Type B pancreatic cell (in vitro differentiated cells): ENCODE measurements at regions not wholly inside any gene's neighbourhood (a gene's known extent, or its start where the extent isn't known, plus 50 kb on each side); places are given as distances from the start of the nearest gene placed in this dataset.

Experiments
- DNase-seq: peaks from one replicate; pipeline ENCODE4 v3.0.0; 2021; ENCODE audit warnings: mixed read lengths; ENCODE audit not compliant: unreplicated experiment; ENCODE audit errors: extremely low spot score
- H3K27ac Mint-ChIP-seq: 2 replicates; pipeline ENCODE4 v1.8.0; 2021; ENCODE audit warnings: mild to moderate bottlenecking, mixed read lengths
- H3K27me3 Mint-ChIP-seq: 2 replicates; pipeline ENCODE4 v1.8.0; 2021; ENCODE audit warnings: mixed read lengths
- H3K36me3 Mint-ChIP-seq: 2 replicates; pipeline ENCODE4 v1.8.0; 2021; ENCODE audit warnings: mixed read lengths
- H3K4me1 Mint-ChIP-seq: one replicate; pipeline ENCODE4 v1.8.0; 2021; ENCODE audit warnings: mixed read lengths; ENCODE audit not compliant: unreplicated experiment
- H3K4me3 Mint-ChIP-seq: 2 replicates; pipeline ENCODE4 v1.8.0; 2021; ENCODE audit warnings: mild to moderate bottlenecking, mixed read lengths
- H3K9me3 Mint-ChIP-seq: 2 replicates; pipeline ENCODE4 v1.8.0; 2021; ENCODE audit warnings: mixed read lengths
- CTCF ChIP-seq: fragments of 200-600 bp; sonication (generic); conservative IDR thresholded peaks from 2 replicates; pipeline ENCODE4 v1.5.0; 2021; ENCODE audit warnings: antibody characterized with exemption, mild to moderate bottlenecking

- Mint-ChIP-seq H3K36me3 (no peaks in the 10 kb centered on the region), H3K27ac (no peak overlapping the region), H3K9me3 (peaks cover 7% of the 10 kb centered on the region), H3K4me3 (no peak overlapping the region), H3K27me3 (no peaks in the 10 kb centered on the region), H3K4me1 (peaks cover 4% of the 10 kb centered on the region)
- no peak for TF ChIP-seq CTCF
- DNase-seq, result no peak
Observed at GRCh38 chr13:72186730-72187422, 319.9 kb upstream of the DACH1 start.

GRCh38 chr13:72185776-72186175 lies 318.8 kb upstream of the DACH1 start:
- no peak for DNase-seq
- TF ChIP-seq CTCF, result no peak
- H3K27ac Mint-ChIP-seq, result no peak overlapping the region
- H3K4me1 Mint-ChIP-seq, result peaks cover 4% of the 10 kb centered on the region
- no peaks in the 10 kb centered on the region for H3K27me3 Mint-ChIP-seq
- peaks cover 7% of the 10 kb centered on the region for H3K9me3 Mint-ChIP-seq
- H3K36me3 Mint-ChIP-seq, result no peaks in the 10 kb centered on the region
- no peak overlapping the region for H3K4me3 Mint-ChIP-seq

GRCh38 chr13:72181661-72182060 lies 314.7 kb upstream of the DACH1 start:
- no peak overlapping the region for H3K4me3 Mint-ChIP-seq
- no peak overlapping the region for H3K27ac Mint-ChIP-seq
- H3K9me3 Mint-ChIP-seq, result peaks cover under 1% of the 10 kb centered on the region
- no peaks in the 10 kb centered on the region for H3K4me1 Mint-ChIP-seq
- no peaks in the 10 kb centered on the region for H3K36me3 Mint-ChIP-seq
- DNase-seq, result no peak
- H3K27me3 Mint-ChIP-seq, result no peaks in the 10 kb centered on the region
- no peak for TF ChIP-seq CTCF

- TF ChIP-seq CTCF, result no peak
- Mint-ChIP-seq H3K27me3 (no peaks in the 10 kb centered on the region), H3K4me1 (no peaks in the 10 kb centered on the region)
Observed at GRCh38 chr13:72180253-72180952, 313.4 kb upstream of the DACH1 start.

GRCh38 chr13:72174549-72174948 lies 307.5 kb upstream of the DACH1 start:
- H3K4me1 Mint-ChIP-seq, result no peaks in the 10 kb centered on the region
- H3K4me3 Mint-ChIP-seq, result no peak overlapping the region
- H3K27ac Mint-ChIP-seq, result no peak overlapping the region
- no peak for DNase-seq
- H3K36me3 Mint-ChIP-seq, result no peaks in the 10 kb centered on the region
- no peaks in the 10 kb centered on the region for H3K9me3 Mint-ChIP-seq
- TF ChIP-seq CTCF, result no peak
- no peaks in the 10 kb centered on the region for H3K27me3 Mint-ChIP-seq

More at GRCh38 chr13:72180253-72180952, 313.4 kb upstream of the DACH1 start:
- Mint-ChIP-seq H3K36me3 (no peaks in the 10 kb centered on the region), H3K9me3 (no peaks in the 10 kb centered on the region), H3K27ac (no peak overlapping the region), H3K4me3 (no peak overlapping the region)
- DNase-seq, result no peak
